Esophagus mucosa (tissue), 1 donor: ENCODE measurements at regions not wholly inside any gene's neighbourhood (a gene's known extent, or its start where the extent isn't known, plus 50 kb on each side); places are given as distances from the start of the nearest gene placed in this dataset.

Experiments used
- ATAC-seq: fragments of 200-7000 bp; cut with Tn5 transposase; one replicate; pipeline ENCODE4 v1.9.1; 2020
- donor health status: DM: yes; HTN: yes; CAD: no.

GRCh38 chr5:73373814-73374510, 74.6 kb downstream of the FOXD1 start:
- no peak for ATAC-seq

GRCh38 chr5:73370640-73371583, 77.7 kb downstream of the FOXD1 start:
- ATAC-seq = peak; percentile 67

GRCh38 chr5:73370095-73370494, 78.5 kb downstream of the FOXD1 start:
- ATAC-seq = no peak

- ATAC-seq = no peak
Observed at GRCh38 chr5:73369278-73369677, 79.3 kb downstream of the FOXD1 start.

GRCh38 chr5:73367650-73368049, 80.9 kb downstream of the FOXD1 start:
- no peak for ATAC-seq

- no peak for ATAC-seq
Observed at GRCh38 chr5:73365990-73366667, 82.4 kb downstream of the FOXD1 start.

GRCh38 chr5:73365301-73365853, 83.2 kb downstream of the FOXD1 start:
- ATAC-seq = peak; percentile 50

- ATAC-seq = peak; percentile 72
Observed at GRCh38 chr5:73363911-73364730, 84.5 kb downstream of the FOXD1 start.

GRCh38 chr5:73359395-73359794, 89.2 kb downstream of the FOXD1 start:
- no peak for ATAC-seq

- no peak for ATAC-seq
Observed at GRCh38 chr5:73358366-73358765, 90.2 kb downstream of the FOXD1 start.

- ATAC-seq = no peak
Observed at GRCh38 chr5:73357576-73357975, 91.0 kb downstream of the FOXD1 start.

- no peak for ATAC-seq
Observed at GRCh38 chr5:73355108-73355507, 93.5 kb downstream of the FOXD1 start.

GRCh38 chr5:73354406-73354805, 94.2 kb downstream of the FOXD1 start:
- ATAC-seq = no peak

- no peak for ATAC-seq
Observed at GRCh38 chr5:73352649-73353230, 95.8 kb downstream of the FOXD1 start.

- no peak for ATAC-seq
Observed at GRCh38 chr5:73352243-73352642, 96.3 kb downstream of the FOXD1 start.

- no peak for ATAC-seq
Observed at GRCh38 chr5:73351593-73351992, 97.0 kb downstream of the FOXD1 start.

GRCh38 chr5:73346878-73347408, 101.6 kb downstream of the FOXD1 start:
- ATAC-seq = no peak

GRCh38 chr5:73344835-73345234, 103.7 kb downstream of the FOXD1 start:
- no peak for ATAC-seq

GRCh38 chr5:73339711-73340110, 108.9 kb downstream of the FOXD1 start:
- no peak for ATAC-seq

- no peak for ATAC-seq
Observed at GRCh38 chr5:73339051-73339575, 109.5 kb downstream of the FOXD1 start.
